ENCODE measurements at regions not wholly inside any gene's neighbourhood (a gene's known extent, or its start where the extent isn't known, plus 50 kb on each side); places are given as distances from the start of the nearest gene placed in this dataset.

DNA sequence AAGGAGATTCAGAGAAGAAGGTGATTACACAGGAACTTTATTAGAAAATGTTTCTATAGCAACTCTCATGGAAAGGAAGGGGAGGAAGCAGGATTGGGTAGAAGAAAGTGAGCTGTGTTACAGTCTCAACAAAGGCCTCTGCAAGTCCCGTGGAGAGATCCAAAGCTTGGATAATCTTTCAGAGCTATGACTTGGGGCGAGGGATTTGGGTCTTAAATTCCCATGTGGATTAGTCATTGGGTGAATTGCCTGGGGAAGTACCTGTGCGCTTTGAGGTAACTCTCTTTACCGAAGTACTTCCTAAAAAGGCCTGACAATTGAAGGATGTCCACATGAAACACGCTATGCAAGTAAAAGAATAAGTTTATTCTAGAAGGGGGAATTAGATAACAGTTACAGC lies 133.8 kb upstream of the ANKRD50 start:
- Histone ChIP-seq H3K4me2 (ENCODE audit: control insufficient read depth, insufficient read depth) (no peak overlapping the region), H3K36me3 (ENCODE audit: control insufficient read depth in 2 of 2, insufficient read depth in 2 of 2, low read length in 1 of 2) (no peaks in the 10 kb centered on the region), H3K9me3 (replicated peaks; ENCODE audit: control insufficient read depth, insufficient read depth, low read length) (no peaks in the 10 kb centered on the region; the same call in 2 of the 3 replicates), H3K27me3 (replicated peaks in 1 of 2; ENCODE audit: control insufficient read depth in 2 of 2, insufficient read depth in 2 of 2, low read length in 1 of 2) (no peaks in the 10 kb centered on the region), H2AFZ (ENCODE audit: control insufficient read depth, low read depth, low read length) (no peak overlapping the region), H3K9ac (ENCODE audit: control insufficient read depth, insufficient read depth, low read length) (no peak overlapping the region), H3K27ac (ENCODE audit: control insufficient read depth, insufficient read depth) (no peak overlapping the region), H3K79me2 (ENCODE audit: control insufficient read depth, insufficient read depth, low read length) (no peaks in the 10 kb centered on the region), H3K4me3 (no peak overlapping the region), H3K4me1 (ENCODE audit: control insufficient read depth, insufficient read depth, low read length) (no peaks in the 10 kb centered on the region), H4K20me1 (ENCODE audit: control insufficient read depth, insufficient read depth) (no peaks in the 10 kb centered on the region)
- ChIA-PET SMC1A (ENCODE audit: uncharacterized antibody, unreplicated experiment) (interaction anchor here (0.7 kb wide), 1 partner anchor 12 kb away, joined by 3 read pairs; no protein-coding TSS in a partner anchor), CTCF (no interaction called here), POLR2A (no interaction called here), RAD21 (ENCODE audit: unreplicated experiment) (no interaction called here)
- no peak for ATAC-seq
- TF ChIP-seq ZNF622 (IDR thresholded peaks at IDR 0.05), result no peak
- TF ChIP-seq, protein P1, sequence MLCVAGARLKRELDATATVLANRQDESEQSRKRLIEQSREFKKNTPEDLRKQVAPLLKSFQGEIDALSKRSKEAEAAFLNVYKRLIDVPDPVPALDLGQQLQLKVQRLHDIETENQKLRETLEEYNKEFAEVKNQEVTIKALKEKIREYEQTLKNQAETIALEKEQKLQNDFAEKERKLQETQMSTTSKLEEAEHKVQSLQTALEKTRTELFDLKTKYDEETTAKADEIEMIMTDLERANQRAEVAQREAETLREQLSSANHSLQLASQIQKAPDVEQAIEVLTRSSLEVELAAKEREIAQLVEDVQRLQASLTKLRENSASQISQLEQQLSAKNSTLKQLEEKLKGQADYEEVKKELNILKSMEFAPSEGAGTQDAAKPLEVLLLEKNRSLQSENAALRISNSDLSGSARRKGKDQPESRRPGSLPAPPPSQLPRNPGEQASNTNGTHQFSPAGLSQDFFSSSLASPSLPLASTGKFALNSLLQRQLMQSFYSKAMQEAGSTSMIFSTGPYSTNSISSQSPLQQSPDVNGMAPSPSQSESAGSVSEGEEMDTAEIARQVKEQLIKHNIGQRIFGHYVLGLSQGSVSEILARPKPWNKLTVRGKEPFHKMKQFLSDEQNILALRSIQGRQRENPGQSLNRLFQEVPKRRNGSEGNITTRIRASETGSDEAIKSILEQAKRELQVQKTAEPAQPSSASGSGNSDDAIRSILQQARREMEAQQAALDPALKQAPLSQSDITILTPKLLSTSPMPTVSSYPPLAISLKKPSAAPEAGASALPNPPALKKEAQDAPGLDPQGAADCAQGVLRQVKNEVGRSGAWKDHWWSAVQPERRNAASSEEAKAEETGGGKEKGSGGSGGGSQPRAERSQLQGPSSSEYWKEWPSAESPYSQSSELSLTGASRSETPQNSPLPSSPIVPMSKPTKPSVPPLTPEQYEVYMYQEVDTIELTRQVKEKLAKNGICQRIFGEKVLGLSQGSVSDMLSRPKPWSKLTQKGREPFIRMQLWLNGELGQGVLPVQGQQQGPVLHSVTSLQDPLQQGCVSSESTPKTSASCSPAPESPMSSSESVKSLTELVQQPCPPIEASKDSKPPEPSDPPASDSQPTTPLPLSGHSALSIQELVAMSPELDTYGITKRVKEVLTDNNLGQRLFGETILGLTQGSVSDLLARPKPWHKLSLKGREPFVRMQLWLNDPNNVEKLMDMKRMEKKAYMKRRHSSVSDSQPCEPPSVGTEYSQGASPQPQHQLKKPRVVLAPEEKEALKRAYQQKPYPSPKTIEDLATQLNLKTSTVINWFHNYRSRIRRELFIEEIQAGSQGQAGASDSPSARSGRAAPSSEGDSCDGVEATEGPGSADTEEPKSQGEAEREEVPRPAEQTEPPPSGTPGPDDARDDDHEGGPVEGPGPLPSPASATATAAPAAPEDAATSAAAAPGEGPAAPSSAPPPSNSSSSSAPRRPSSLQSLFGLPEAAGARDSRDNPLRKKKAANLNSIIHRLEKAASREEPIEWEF (IDR thresholded peaks at IDR 0.05; ENCODE audit: insufficient replicate concordance, low read depth, low read length), result no peak
- no peak for TF ChIP-seq NR2F1 (conservative IDR thresholded peaks at IDR 0.05)
- no peak for TF ChIP-seq STAT3 (IDR thresholded peaks at IDR 0.05; ENCODE audit: low read depth, low read length)
- no peak for TF ChIP-seq ZNF207 (IDR thresholded peaks at IDR 0.05; ENCODE audit: borderline replicate concordance)
- no peak for TF ChIP-seq KDM1A (IDR thresholded peaks at IDR 0.05; ENCODE audit: borderline replicate concordance)
- TF ChIP-seq RAD21 (IDR thresholded peaks at IDR 0.05; ENCODE audit: insufficient read depth, low read depth, low read length), result no peak
- no peak for TF ChIP-seq SPI1 (IDR thresholded peaks at IDR 0.05; ENCODE audit: borderline replicate concordance, insufficient read depth, low read depth, low read length)
- TF ChIP-seq ZNF217 (IDR thresholded peaks at IDR 0.05), result no peak
- 25% methylated on average over 5 of the region's 5 CpGs for WGBS (ENCODE audit: insufficient coverage, insufficient replicate concordance, low lambda C conversion rate, missing lambda C conversion rate)
- no peak for DNase-seq (ENCODE audit: low read depth, low spot score)
- intact Hi-C loops (cut with micrococcal nuclease; ENCODE audit: unreplicated experiment) (no loop called here), in situ Hi-C loops (cut with MboI) (no loop called here)
- FAIRE-seq, result no peak
- BruUV-seq (replicated peaks), result no TSS peak

All from GM12878 (cell line).